Putamen (tissue), 1 donor: ENCODE measurements at regions not wholly inside any gene's neighbourhood (a gene's known extent, or its start where the extent isn't known, plus 50 kb on each side); places are given as distances from the start of the nearest gene placed in this dataset.
"Not testable (repeated sequence)": the region's sequence is repeated elsewhere in the genome, so short reads cannot be mapped to it uniquely, and the experiment has no call there.

ENCODE experiments used
- DNase-seq: peaks from one replicate; pipeline ENCODE4 v3.0.0-alpha.2; 2016; ENCODE audit warnings: low spot score

DNA sequence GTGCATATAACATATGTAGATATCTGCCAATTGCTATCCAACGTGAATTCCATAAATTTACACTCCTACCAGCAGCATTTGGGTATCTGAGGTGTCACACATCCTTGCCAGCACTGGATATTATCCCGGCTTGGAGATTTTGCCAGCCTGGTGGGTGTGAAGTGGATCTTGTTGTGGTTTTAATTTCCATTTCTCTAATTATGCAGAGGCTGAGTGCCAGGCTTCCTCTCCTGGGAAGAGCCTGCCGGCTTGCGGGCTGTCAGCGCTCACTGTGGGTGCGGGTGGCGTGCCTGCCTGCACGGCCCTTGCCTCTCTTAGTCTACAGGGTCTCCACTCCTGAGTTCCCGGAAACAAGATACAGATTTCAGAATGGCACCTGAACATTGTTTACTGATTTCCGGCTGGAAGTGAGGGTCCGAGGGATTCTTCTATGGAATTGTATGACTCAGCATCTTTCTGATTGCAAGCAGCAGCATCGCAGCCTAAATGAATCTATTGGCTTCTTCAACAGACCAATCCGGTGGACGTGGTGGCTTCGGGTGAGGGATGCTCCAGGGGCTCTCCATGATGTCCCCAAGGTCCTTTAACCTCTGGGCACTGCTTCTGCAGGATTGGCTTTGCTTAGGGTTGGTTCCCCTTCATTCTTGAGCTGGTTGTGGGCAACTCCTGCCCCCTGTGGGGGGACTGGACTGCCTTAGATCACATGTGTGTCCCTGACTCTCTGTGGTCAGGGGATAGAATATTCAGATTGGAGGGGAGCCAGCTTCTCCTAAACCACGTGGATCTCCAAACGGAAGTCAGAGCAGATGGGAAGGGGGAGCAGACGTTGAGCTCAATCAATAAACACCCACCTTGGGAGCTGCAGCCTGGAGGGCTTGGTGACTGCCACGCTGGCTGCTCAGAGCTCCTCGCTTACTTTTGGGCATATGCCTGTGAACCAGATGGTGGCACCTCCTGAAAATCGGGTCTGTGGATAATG lies 58.0 kb upstream of the LRPAP1 start:
- DNase-seq, result not testable (repeated sequence)

DNA sequence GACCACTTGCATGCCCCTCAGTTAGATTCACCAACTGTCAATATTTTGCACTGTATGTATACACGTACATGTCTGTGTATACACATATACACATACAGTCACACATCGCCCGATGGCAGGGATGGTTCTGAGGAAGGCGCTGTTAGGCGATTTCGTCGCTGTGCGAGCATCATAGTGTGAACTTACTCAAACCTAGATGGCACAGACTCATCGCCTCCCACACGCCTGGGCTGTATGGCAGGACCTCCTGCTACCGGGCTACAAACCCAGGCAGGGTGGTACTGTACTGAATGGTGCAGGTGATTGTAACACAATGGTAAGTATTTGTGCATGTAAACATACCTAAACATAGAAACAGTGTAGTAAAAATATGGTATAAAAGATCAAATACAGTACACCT lies 57.2 kb upstream of the LRPAP1 start:
- not testable (repeated sequence) for DNase-seq

DNA sequence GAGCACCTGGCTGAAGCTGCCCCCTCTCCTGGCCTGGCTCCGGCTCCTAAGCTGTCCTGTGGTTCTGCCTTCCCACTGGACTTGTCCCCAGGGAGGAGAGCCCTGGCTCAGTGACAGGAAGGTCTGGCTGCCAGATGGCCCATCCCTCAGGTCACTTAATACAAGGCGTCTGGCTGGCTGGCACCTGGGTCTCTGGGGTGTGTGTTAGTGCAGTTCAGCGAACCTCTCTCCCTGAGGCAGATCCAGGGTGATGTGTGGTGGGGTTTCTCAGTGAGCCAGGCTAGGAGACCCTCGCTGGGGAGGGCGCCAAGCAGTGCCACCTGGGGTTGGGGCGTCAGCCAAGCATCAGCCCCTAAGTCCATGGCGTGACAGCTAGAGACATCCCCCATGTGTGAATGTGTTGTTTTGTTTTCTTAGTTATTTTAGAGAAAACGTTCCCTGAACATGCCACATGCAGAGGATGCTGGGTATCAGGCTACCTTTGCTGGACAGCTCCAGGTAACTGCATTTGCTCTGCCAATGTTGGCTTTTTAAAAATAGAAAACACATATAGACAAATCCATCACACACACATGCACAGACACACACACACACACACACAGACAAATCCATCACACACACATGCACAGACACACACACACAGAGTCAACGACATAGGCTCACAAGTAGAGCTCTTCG lies 56.4 kb upstream of the LRPAP1 start:
- not testable (repeated sequence) for DNase-seq

DNA sequence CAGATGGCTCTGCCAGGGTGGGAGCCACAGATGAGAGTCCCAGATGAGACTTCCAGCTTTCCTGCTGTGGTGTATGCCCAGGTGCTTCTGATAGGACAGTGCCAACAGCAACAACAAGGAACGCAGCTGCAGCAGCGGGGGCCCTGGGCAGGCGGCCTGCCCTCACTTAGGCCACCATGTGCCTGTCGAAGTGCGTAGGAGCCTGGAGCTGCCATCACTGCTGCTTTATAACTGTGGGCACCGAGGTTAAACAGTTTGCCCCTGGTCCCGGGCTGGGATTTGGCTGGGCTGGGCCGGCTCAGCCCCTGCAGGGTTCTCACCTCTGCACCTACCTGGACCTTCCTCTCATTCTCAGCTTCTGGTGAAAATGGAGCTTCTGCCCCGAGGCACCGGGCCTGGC lies 54.4 kb upstream of the LRPAP1 start:
- DNase-seq, result not testable (repeated sequence)

DNA sequence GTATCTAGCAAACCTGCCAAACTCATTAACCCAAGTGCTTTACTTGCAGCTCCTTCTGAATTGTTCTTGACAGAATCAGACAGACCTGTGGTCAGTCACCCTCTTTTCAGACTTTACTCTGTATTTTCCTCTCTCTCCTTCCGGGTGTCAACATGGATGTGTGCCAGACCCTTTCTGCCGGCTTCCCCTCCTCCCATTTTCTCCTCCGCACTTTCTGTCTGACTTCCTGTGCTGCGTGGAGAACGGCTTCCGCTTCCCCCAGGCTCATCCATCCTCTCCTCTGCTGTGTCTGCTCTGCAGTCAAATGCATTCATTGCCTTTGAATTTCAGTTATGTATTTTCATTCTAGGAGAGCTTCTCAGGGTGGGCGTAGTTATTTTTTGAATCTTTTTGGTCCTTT lies 53.3 kb upstream of the LRPAP1 start:
- not testable (repeated sequence) for DNase-seq

DNA sequence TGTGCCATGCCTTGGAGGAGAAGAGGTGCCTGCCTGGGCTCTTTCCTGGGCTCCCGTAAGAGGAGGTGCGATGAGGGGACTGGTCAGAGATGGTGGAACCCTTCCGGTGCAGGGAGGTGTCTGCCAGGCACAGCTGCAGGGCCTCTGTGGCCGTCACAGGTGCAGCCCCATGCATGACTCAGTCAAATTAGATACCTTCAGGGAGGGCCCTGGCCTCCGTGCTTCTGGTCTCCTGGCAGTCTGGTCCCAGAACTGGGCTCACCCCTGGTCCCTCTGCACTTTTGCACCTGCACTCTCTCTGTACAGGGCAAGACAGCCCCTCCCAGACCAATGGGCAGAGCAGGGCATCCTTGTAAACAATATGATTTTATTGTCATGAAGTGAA lies 49.9 kb upstream of the LRPAP1 start:
- no peak for DNase-seq
